IMR-90 (cell line): ENCODE measurements at regions not wholly inside any gene's neighbourhood (a gene's known extent, or its start where the extent isn't known, plus 50 kb on each side); places are given as distances from the start of the nearest gene placed in this dataset.
"Not testable (repeated sequence)": the region's sequence is repeated elsewhere in the genome, so short reads cannot be mapped to it uniquely, and the experiment has no call there.

Experiments
- CEBPB ChIP-seq: IDR thresholded peaks from 2 replicates; pipeline ENCODE4 v1.6.1; 2012; ENCODE audit warnings: low read depth, low read length, improper control_type of control experiment
- CTCF ChIP-seq: conservative IDR thresholded peaks from 2 replicates; pipeline ENCODE4 v1.5.1; 2012; ENCODE audit warnings: mild to moderate bottlenecking, low read depth, low read length, improper control_type of control experiment
- ELK1 ChIP-seq: fragments of 150-350 bp; IDR thresholded peaks from 2 replicates; pipeline ENCODE4 v1.6.1; 2016; ENCODE audit warnings: low read depth, mild to moderate bottlenecking, low read length, moderate library complexity, borderline replicate concordance
- MAFK ChIP-seq: IDR thresholded peaks from 2 replicates; pipeline ENCODE4 v1.6.1; 2012; ENCODE audit warnings: low read depth, low read length, improper control_type of control experiment
- MAZ ChIP-seq: IDR thresholded peaks from 2 replicates; pipeline ENCODE4 v1.6.1; 2012; ENCODE audit warnings: low read depth, mild to moderate bottlenecking, low read length, improper control_type of control experiment, moderate library complexity, borderline replicate concordance
- POLR2A ChIP-seq: IDR thresholded peaks from 2 replicates; pipeline ENCODE4 v1.6.1; 2012; ENCODE audit warnings: mild to moderate bottlenecking, low read depth, low read length
- SMC3 ChIP-seq: fragments of 150-350 bp; IDR thresholded peaks from 2 replicates; pipeline ENCODE4 v1.6.1; 2016; ENCODE audit warnings: low read depth, mild to moderate bottlenecking, antibody characterized with exemption, low read length, moderate library complexity

- not testable (repeated sequence) for TF ChIP-seq POLR2A, CTCF, SMC3, MAFK, CEBPB, ELK1, MAZ
Measured at GRCh38 chr3:25931967-25932366, 142.1 kb downstream of the OXSM start.
